ENCODE measurements at regions not wholly inside any gene's neighbourhood (a gene's known extent, or its start where the extent isn't known, plus 50 kb on each side); places are given as distances from the start of the nearest gene placed in this dataset.

DNA sequence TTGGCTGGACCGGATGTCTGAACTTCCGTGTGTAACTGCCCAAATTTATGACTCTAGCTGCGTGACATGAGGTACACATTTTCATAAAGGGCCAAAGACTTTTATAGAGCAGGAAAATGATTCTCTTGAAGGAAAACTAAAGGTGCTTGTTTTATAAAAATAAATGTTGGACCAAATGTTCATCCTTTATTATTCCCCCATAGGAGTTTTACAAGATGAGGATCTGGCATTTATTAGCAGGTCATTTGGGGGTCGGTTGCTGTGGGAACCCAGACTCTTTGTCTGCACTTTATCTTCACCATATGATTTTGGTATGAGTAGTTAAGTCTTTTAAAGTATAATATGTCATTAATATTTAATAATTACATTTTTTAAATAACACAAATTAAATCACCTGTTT lies 571.2 kb downstream of the EFNA5 start:
- Histone ChIP-seq H3K9ac (ENCODE audit: extremely low read depth, low read length, poor library complexity, severe bottlenecking) (no peak overlapping the region), H3K27ac (ENCODE audit: low read depth, low read length) (no peak overlapping the region), H3K27me3 (ENCODE audit: control insufficient read depth, insufficient read depth, low read length, poor library complexity, severe bottlenecking) (no peaks in the 10 kb centered on the region), H3K4me1 (ENCODE audit: control insufficient read depth, insufficient read depth, low read length) (no peaks in the 10 kb centered on the region), H3K9me3 (ENCODE audit: control insufficient read depth, low read length) (peaks cover 3% of the 10 kb centered on the region), H3K4me3 (ENCODE audit: low read length) (no peak overlapping the region), H3K36me3 (ENCODE audit: control insufficient read depth, insufficient read depth, low read length) (no peaks in the 10 kb centered on the region)
- peaks cover under 1% of the 10 kb centered on the region for H3K4me1 Mint-ChIP-seq
- DNase-seq = no peak
- H3K27ac Mint-ChIP-seq = no peak overlapping the region
- peaks cover 8% of the 10 kb centered on the region for H3K9me3 Mint-ChIP-seq
- 94 to 95% methylated on average over 3 to 4 of the region's 4 CpGs for WGBS, 2 experiments (ENCODE audit: insufficient coverage in 1 of 2, insufficient read length in 1 of 2)
- no peak for TF ChIP-seq CTCF (conservative IDR thresholded peaks at IDR 0.05)
- H3K36me3 Mint-ChIP-seq (ENCODE audit: low read depth) = no peaks in the 10 kb centered on the region
- no peak overlapping the region for H3K4me3 Mint-ChIP-seq
- no peaks in the 10 kb centered on the region for H3K27me3 Mint-ChIP-seq (ENCODE audit: insufficient read depth)

GRCh38 chr5:107092695-107093094 lies 578.0 kb downstream of the EFNA5 start:
- DNase-seq = no peak
- Histone ChIP-seq H3K27me3 (ENCODE audit: control insufficient read depth, insufficient read depth, low read length, poor library complexity, severe bottlenecking) (no peaks in the 10 kb centered on the region), H3K9ac (ENCODE audit: extremely low read depth, low read length, poor library complexity, severe bottlenecking) (no peak overlapping the region), H3K4me1 (ENCODE audit: control insufficient read depth, insufficient read depth, low read length) (no peaks in the 10 kb centered on the region), H3K4me3 (ENCODE audit: low read length) (no peak overlapping the region), H3K36me3 (ENCODE audit: control insufficient read depth, insufficient read depth, low read length) (no peaks in the 10 kb centered on the region), H3K27ac (ENCODE audit: low read depth, low read length) (no peak overlapping the region), H3K9me3 (ENCODE audit: control insufficient read depth, low read length) (peaks cover 14% of the 10 kb centered on the region)
- Mint-ChIP-seq H3K27ac (no peak overlapping the region), H3K27me3 (ENCODE audit: insufficient read depth) (no peaks in the 10 kb centered on the region), H3K36me3 (ENCODE audit: low read depth) (no peaks in the 10 kb centered on the region), H3K4me1 (no peaks in the 10 kb centered on the region), H3K4me3 (no peak overlapping the region), H3K9me3 (peaks cover 16% of the 10 kb centered on the region)
- no peak for TF ChIP-seq CTCF (conservative IDR thresholded peaks at IDR 0.05)

GRCh38 chr5:107090506-107090905 lies 580.2 kb downstream of the EFNA5 start:
- no peak overlapping the region for H3K4me3 Mint-ChIP-seq
- no peak for TF ChIP-seq CTCF (conservative IDR thresholded peaks at IDR 0.05)

More at GRCh38 chr5:107090506-107090905, 580.2 kb downstream of the EFNA5 start:
- Histone ChIP-seq H3K27me3 (ENCODE audit: control insufficient read depth, insufficient read depth, low read length, poor library complexity, severe bottlenecking) (no peaks in the 10 kb centered on the region), H3K4me3 (ENCODE audit: low read length) (no peak overlapping the region), H3K27ac (ENCODE audit: low read depth, low read length) (no peak overlapping the region), H3K4me1 (ENCODE audit: control insufficient read depth, insufficient read depth, low read length) (no peaks in the 10 kb centered on the region), H3K9me3 (ENCODE audit: control insufficient read depth, low read length) (peaks cover 14% of the 10 kb centered on the region), H3K9ac (ENCODE audit: extremely low read depth, low read length, poor library complexity, severe bottlenecking) (no peak overlapping the region), H3K36me3 (ENCODE audit: control insufficient read depth, insufficient read depth, low read length) (no peaks in the 10 kb centered on the region)
- Mint-ChIP-seq H3K27me3 (ENCODE audit: insufficient read depth) (no peaks in the 10 kb centered on the region), H3K9me3 (peaks cover 16% of the 10 kb centered on the region), H3K4me1 (no peaks in the 10 kb centered on the region), H3K36me3 (ENCODE audit: low read depth) (no peaks in the 10 kb centered on the region), H3K27ac (no peak overlapping the region)
- DNase-seq = no peak

Measured in endodermal cell (in vitro differentiated cells).